HUES64 (cell line): ENCODE measurements at regions not wholly inside any gene's neighbourhood (a gene's known extent, or its start where the extent isn't known, plus 50 kb on each side); places are given as distances from the start of the nearest gene placed in this dataset.

Source experiments
- H3K27ac ChIP-seq: 2 replicates; pipeline ENCODE4 v1.7.0; 2013; ENCODE audit warnings: low read depth, low read length, inconsistent platforms
- H3K27me3 ChIP-seq: 2 replicates; pipeline ENCODE4 v1.6.1; 2013; ENCODE audit warnings: mild to moderate bottlenecking, low read length; ENCODE audit not compliant: insufficient read depth
- H3K36me3 ChIP-seq: 2 replicates; pipeline ENCODE4 v1.6.1; 2013; ENCODE audit warnings: mild to moderate bottlenecking, low read length; ENCODE audit not compliant: insufficient read depth
- H3K4me1 ChIP-seq: 2 replicates; pipeline ENCODE4 v1.6.1; 2013; ENCODE audit warnings: mild to moderate bottlenecking, low read length, moderate library complexity; ENCODE audit not compliant: insufficient read depth
- H3K4me3 ChIP-seq: 2 replicates; pipeline ENCODE4 v1.5.1; 2013; ENCODE audit warnings: mild to moderate bottlenecking, low read length, moderate library complexity
- H3K9ac ChIP-seq: 2 replicates; pipeline ENCODE4 v1.6.1; 2013; ENCODE audit warnings: mild to moderate bottlenecking, low read depth, low read length
- H3K9me3 ChIP-seq: 2 replicates; pipeline ENCODE4 v1.6.1; 2013; ENCODE audit warnings: low read depth, low read length; ENCODE audit not compliant: insufficient read depth
- WGBS: fragments of 150-250, 120-280 bp; methylation state at CpG from one replicate; pipeline ENCODE4 v1.1.7; 2013; ENCODE audit warnings: missing lambda C conversion rate; 5-methylcytosine and 5-hydroxymethylcytosine counted together

GRCh38 chr12:65532764-65533163 is 254.3 kb downstream of the MSRB3 start:
- Histone ChIP-seq H3K4me3 (no peak overlapping the region), H3K27ac (no peak overlapping the region), H3K9me3 (no peaks in the 10 kb centered on the region), H3K36me3 (no peaks in the 10 kb centered on the region), H3K9ac (no peak overlapping the region), H3K27me3 (no peaks in the 10 kb centered on the region), H3K4me1 (peaks cover 28% of the 10 kb centered on the region)
- WGBS, result 84% methylated on average over 4 of the region's 5 CpGs

GRCh38 chr12:65533177-65533883 is 254.8 kb downstream of the MSRB3 start:
- Histone ChIP-seq H3K4me3 (no peak overlapping the region), H3K9ac (no peak overlapping the region), H3K9me3 (no peaks in the 10 kb centered on the region), H3K27me3 (no peaks in the 10 kb centered on the region), H3K27ac (no peak overlapping the region), H3K4me1 (peaks cover 28% of the 10 kb centered on the region), H3K36me3 (no peaks in the 10 kb centered on the region)
- 90% methylated on average over 10 of the region's 10 CpGs for WGBS

GRCh38 chr12:65534238-65534841 is 255.9 kb downstream of the MSRB3 start:
- peaks cover 28% of the 10 kb centered on the region for H3K4me1 ChIP-seq
- no peak overlapping the region for H3K27ac ChIP-seq
- no peaks in the 10 kb centered on the region for H3K27me3 ChIP-seq
- WGBS, result 81% methylated on average over 8 of the region's 8 CpGs
- H3K9me3 ChIP-seq, result peaks cover 5% of the 10 kb centered on the region
- H3K4me3 ChIP-seq, result no peak overlapping the region
- H3K9ac ChIP-seq, result no peak overlapping the region
- H3K36me3 ChIP-seq, result no peaks in the 10 kb centered on the region

GRCh38 chr12:65535946-65536345 is 257.5 kb downstream of the MSRB3 start:
- WGBS, result 96% methylated on average over 1 of the region's 2 CpGs
- H3K4me3 ChIP-seq, result no peak overlapping the region
- no peak overlapping the region for H3K27ac ChIP-seq
- no peaks in the 10 kb centered on the region for H3K36me3 ChIP-seq
- H3K27me3 ChIP-seq, result no peaks in the 10 kb centered on the region
- H3K9me3 ChIP-seq, result peaks cover 20% of the 10 kb centered on the region
- no peak overlapping the region for H3K9ac ChIP-seq
- peaks cover 28% of the 10 kb centered on the region for H3K4me1 ChIP-seq

- Histone ChIP-seq H3K9me3 (peaks cover 24% of the 10 kb centered on the region), H3K36me3 (no peaks in the 10 kb centered on the region), H3K27ac (no peak overlapping the region), H3K4me3 (no peak overlapping the region), H3K27me3 (no peaks in the 10 kb centered on the region), H3K4me1 (peaks cover 28% of the 10 kb centered on the region), H3K9ac (no peak overlapping the region)
- 80% methylated on average over 2 of the region's 3 CpGs for WGBS
Observed at GRCh38 chr12:65536351-65536750, 257.9 kb downstream of the MSRB3 start.

- Histone ChIP-seq H3K27me3 (no peaks in the 10 kb centered on the region), H3K36me3 (no peaks in the 10 kb centered on the region), H3K9me3 (peaks cover 26% of the 10 kb centered on the region), H3K4me1 (peaks cover 27% of the 10 kb centered on the region), H3K9ac (no peak overlapping the region), H3K4me3 (no peak overlapping the region), H3K27ac (no peak overlapping the region)
- WGBS, result 55% methylated on average over 5 of the region's 6 CpGs
Observed at GRCh38 chr12:65536876-65537681, 258.6 kb downstream of the MSRB3 start.

GRCh38 chr12:65537978-65538377 is 259.5 kb downstream of the MSRB3 start:
- 100% methylated on average over 1 of the region's 1 CpG for WGBS
- no peaks in the 10 kb centered on the region for H3K36me3 ChIP-seq
- H3K27ac ChIP-seq, result no peak overlapping the region
- H3K9ac ChIP-seq, result no peak overlapping the region
- H3K4me3 ChIP-seq, result no peak overlapping the region
- peaks cover 18% of the 10 kb centered on the region for H3K4me1 ChIP-seq
- no peaks in the 10 kb centered on the region for H3K27me3 ChIP-seq
- peaks cover 26% of the 10 kb centered on the region for H3K9me3 ChIP-seq

- Histone ChIP-seq H3K4me1 (peaks cover 8% of the 10 kb centered on the region), H3K27me3 (no peaks in the 10 kb centered on the region), H3K4me3 (no peak overlapping the region), H3K27ac (no peak overlapping the region), H3K36me3 (no peaks in the 10 kb centered on the region), H3K9me3 (peaks cover 26% of the 10 kb centered on the region), H3K9ac (no peak overlapping the region)
- WGBS, result 90% methylated on average over 1 of the region's 1 CpG
Observed at GRCh38 chr12:65539023-65539422, 260.5 kb downstream of the MSRB3 start.

- no peak overlapping the region for H3K9ac ChIP-seq
- H3K36me3 ChIP-seq, result no peaks in the 10 kb centered on the region
- no peak overlapping the region for H3K27ac ChIP-seq
- H3K27me3 ChIP-seq, result no peaks in the 10 kb centered on the region
- no peak overlapping the region for H3K4me3 ChIP-seq
- H3K9me3 ChIP-seq, result peaks cover 26% of the 10 kb centered on the region
- H3K4me1 ChIP-seq, result no peaks in the 10 kb centered on the region
- no CpG with 5 or more reads among the region's 1 CpG for WGBS
Observed at GRCh38 chr12:65540140-65540539, 261.7 kb downstream of the MSRB3 start.

GRCh38 chr12:65546528-65546927 is 268.0 kb downstream of the MSRB3 start:
- Histone ChIP-seq H3K27ac (no peak overlapping the region), H3K9me3 (no peaks in the 10 kb centered on the region), H3K9ac (no peak overlapping the region), H3K4me1 (no peaks in the 10 kb centered on the region), H3K27me3 (no peaks in the 10 kb centered on the region), H3K4me3 (no peak overlapping the region), H3K36me3 (no peaks in the 10 kb centered on the region)
- 91% methylated on average over 4 of the region's 4 CpGs for WGBS

- no peak overlapping the region for H3K27ac ChIP-seq
- no peak overlapping the region for H3K9ac ChIP-seq
- H3K27me3 ChIP-seq, result no peaks in the 10 kb centered on the region
- no peak overlapping the region for H3K4me3 ChIP-seq
- no peaks in the 10 kb centered on the region for H3K36me3 ChIP-seq
- WGBS, result 37% methylated on average over 22 of the region's 22 CpGs
- H3K9me3 ChIP-seq, result peaks cover 10% of the 10 kb centered on the region
- H3K4me1 ChIP-seq, result no peaks in the 10 kb centered on the region
Observed at GRCh38 chr12:65556676-65557437, 267.4 kb upstream of the HMGA2 start.
